Thyroid gland (tissue), 4 donors: ENCODE measurements at regions not wholly inside any gene's neighbourhood (a gene's known extent, or its start where the extent isn't known, plus 50 kb on each side); places are given as distances from the start of the nearest gene placed in this dataset.

ENCODE experiments used
- CTCF ChIP-seq, 6 experiments: fragments of 200-600 bp in 3 of 6; fragments of 450-650 bp in 3 of 6; sonication (generic) in 3 of 6; IDR thresholded peaks; one replicate each; pipeline ENCODE4 v1.5.1; 2016 to 2019; ENCODE audit warnings: antibody characterized with exemption in 6 of 6, mild to moderate bottlenecking in 2 of 6, inconsistent platforms in 1 of 6, moderate library complexity in 1 of 6
- POLR2A ChIP-seq, 2 donors: fragments of 450-650 bp; IDR thresholded peaks; one replicate each; pipeline ENCODE4 v1.6.1; 2017; ENCODE audit warnings: antibody characterized with exemption in 2 of 2, mild to moderate bottlenecking in 2 of 2, moderate library complexity in 1 of 2

GRCh38 chr11:116126562-116126961 is 622.3 kb upstream of the CADM1 start:
- TF ChIP-seq CTCF (IDR thresholded peaks at IDR 0.05): no peak
- no peak for TF ChIP-seq POLR2A (IDR thresholded peaks at IDR 0.05)
